ENCODE measurements at regions not wholly inside any gene's neighbourhood (a gene's known extent, or its start where the extent isn't known, plus 50 kb on each side); places are given as distances from the start of the nearest gene placed in this dataset.

DNA sequence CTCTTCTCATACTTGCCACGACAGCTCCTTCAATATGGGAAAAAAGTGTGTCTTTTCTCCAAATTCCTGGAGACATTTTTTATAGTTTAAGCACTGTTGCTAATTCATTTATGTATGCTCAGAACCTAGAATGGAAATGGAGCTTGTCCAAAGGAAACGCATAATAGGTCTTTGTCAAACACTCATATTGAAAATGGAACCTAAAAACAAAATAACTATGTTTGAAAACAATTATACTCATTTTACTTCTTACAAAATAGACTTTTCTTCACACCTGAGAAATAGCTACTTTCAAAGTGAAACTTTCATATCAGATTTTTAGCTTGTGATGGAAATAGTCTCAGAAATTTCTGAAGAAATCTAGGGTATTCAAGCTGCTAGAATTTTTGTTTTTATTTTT is 529.7 kb upstream of the BOD1L1 start:
- no peak for TF ChIP-seq GATA2 (IDR thresholded peaks at IDR 0.05; ENCODE audit: low read depth, low read length)
- TF ChIP-seq GATA3 (IDR thresholded peaks at IDR 0.05; ENCODE audit: low read depth, low read length), result no peak

Measured in SH-SY5Y (cell line).